ENCODE measurements at regions not wholly inside any gene's neighbourhood (a gene's known extent, or its start where the extent isn't known, plus 50 kb on each side); places are given as distances from the start of the nearest gene placed in this dataset.
A peak's percentile ranks its signal among the peaks of the same experiment; 100 is the strongest.

GRCh38 chr15:26045516-26045915 lies 182.4 kb upstream of the ATP10A start:
- no peaks in the 10 kb centered on the region for H3K79me2 ChIP-seq
- H3K36me3 ChIP-seq (replicated peaks; ENCODE audit: insufficient read depth, low read depth), result no peaks in the 10 kb centered on the region
- DNase-seq (ENCODE audit: low spot score), result no peak
- H3K27ac ChIP-seq, result no peak overlapping the region
- no peak overlapping the region for H3K4me2 ChIP-seq
- no peak overlapping the region for H3K4me3 ChIP-seq
- H4K20me1 ChIP-seq (ENCODE audit: insufficient read depth, poor library complexity, severe bottlenecking), result no peaks in the 10 kb centered on the region
- no peaks in the 10 kb centered on the region for H3K9me2 ChIP-seq (replicated peaks; ENCODE audit: insufficient read depth)
- H3K9me3 ChIP-seq (ENCODE audit: low read depth), result no peaks in the 10 kb centered on the region
- H2AFZ ChIP-seq, result no peak overlapping the region
- no peaks in the 10 kb centered on the region for H3K4me1 ChIP-seq (ENCODE audit: insufficient read depth)
- no peaks in the 10 kb centered on the region for H3K27me3 ChIP-seq
- 94% methylated on average over 2 of the region's 2 CpGs for WGBS (ENCODE audit: low lambda C conversion rate, missing lambda C conversion rate)
- TF ChIP-seq EZH2phosphoT487 (IDR thresholded peaks at IDR 0.05; ENCODE audit: low read depth, severe bottlenecking, unreplicated experiment) (no peak), EZH2 (IDR thresholded peaks at IDR 0.05; ENCODE audit: borderline replicate concordance) (no peak), CTCF (IDR thresholded peaks at IDR 0.05; ENCODE audit: poor library complexity) (no peak)

- Histone ChIP-seq H2AFZ (no peak overlapping the region), H3K9me3 (ENCODE audit: low read depth) (no peaks in the 10 kb centered on the region), H3K27ac (no peak overlapping the region), H3K79me2 (no peaks in the 10 kb centered on the region), H3K4me1 (ENCODE audit: insufficient read depth) (no peaks in the 10 kb centered on the region), H3K36me3 (replicated peaks; ENCODE audit: insufficient read depth, low read depth) (no peaks in the 10 kb centered on the region), H3K9me2 (replicated peaks; ENCODE audit: insufficient read depth) (no peaks in the 10 kb centered on the region), H3K4me3 (no peak overlapping the region), H3K4me2 (no peak overlapping the region), H4K20me1 (ENCODE audit: insufficient read depth, poor library complexity, severe bottlenecking) (no peaks in the 10 kb centered on the region), H3K27me3 (no peaks in the 10 kb centered on the region)
- TF ChIP-seq EZH2phosphoT487 (IDR thresholded peaks at IDR 0.05; ENCODE audit: low read depth, severe bottlenecking, unreplicated experiment) (no peak), EZH2 (IDR thresholded peaks at IDR 0.05; ENCODE audit: borderline replicate concordance) (no peak), CTCF (IDR thresholded peaks at IDR 0.05; ENCODE audit: poor library complexity) (no peak)
- DNase-seq (ENCODE audit: low spot score), result no peak
- 84% methylated on average over 2 of the region's 2 CpGs for WGBS (ENCODE audit: low lambda C conversion rate, missing lambda C conversion rate)
Observed at GRCh38 chr15:26043018-26043417, 179.9 kb upstream of the ATP10A start.

GRCh38 chr15:26038693-26039092 lies 175.6 kb upstream of the ATP10A start:
- TF ChIP-seq CTCF (IDR thresholded peaks at IDR 0.05; ENCODE audit: poor library complexity), result no peak
- no peak for TF ChIP-seq EZH2 (IDR thresholded peaks at IDR 0.05; ENCODE audit: borderline replicate concordance)
- TF ChIP-seq EZH2phosphoT487 (IDR thresholded peaks at IDR 0.05; ENCODE audit: low read depth, severe bottlenecking, unreplicated experiment), result no peak
- Histone ChIP-seq H3K4me3 (no peak overlapping the region), H4K20me1 (ENCODE audit: insufficient read depth, poor library complexity, severe bottlenecking) (no peaks in the 10 kb centered on the region), H3K9me3 (ENCODE audit: low read depth) (no peaks in the 10 kb centered on the region), H3K9me2 (replicated peaks; ENCODE audit: insufficient read depth) (no peaks in the 10 kb centered on the region), H3K27me3 (no peaks in the 10 kb centered on the region), H3K4me2 (no peak overlapping the region), H3K36me3 (replicated peaks; ENCODE audit: insufficient read depth, low read depth) (no peaks in the 10 kb centered on the region), H3K27ac (no peak overlapping the region), H3K79me2 (no peaks in the 10 kb centered on the region), H2AFZ (no peak overlapping the region), H3K4me1 (ENCODE audit: insufficient read depth) (no peaks in the 10 kb centered on the region)
- DNase-seq (ENCODE audit: low spot score), result no peak
- 65% methylated on average over 6 of the region's 6 CpGs for WGBS (ENCODE audit: low lambda C conversion rate, missing lambda C conversion rate)

GRCh38 chr15:26037369-26037768 lies 174.2 kb upstream of the ATP10A start:
- no peaks in the 10 kb centered on the region for H3K4me1 ChIP-seq (ENCODE audit: insufficient read depth)
- no peaks in the 10 kb centered on the region for H3K9me2 ChIP-seq (replicated peaks; ENCODE audit: insufficient read depth)
- 59% methylated on average over 1 of the region's 1 CpG for WGBS (ENCODE audit: low lambda C conversion rate, missing lambda C conversion rate)
- no peak overlapping the region for H3K27ac ChIP-seq
- H3K36me3 ChIP-seq (replicated peaks; ENCODE audit: insufficient read depth, low read depth), result no peaks in the 10 kb centered on the region
- H2AFZ ChIP-seq, result no peak overlapping the region
- no peaks in the 10 kb centered on the region for H3K9me3 ChIP-seq (ENCODE audit: low read depth)
- H4K20me1 ChIP-seq (ENCODE audit: insufficient read depth, poor library complexity, severe bottlenecking), result no peaks in the 10 kb centered on the region
- H3K79me2 ChIP-seq, result no peaks in the 10 kb centered on the region
- H3K27me3 ChIP-seq, result no peaks in the 10 kb centered on the region
- DNase-seq (ENCODE audit: low spot score), result no peak
- TF ChIP-seq CTCF (IDR thresholded peaks at IDR 0.05; ENCODE audit: poor library complexity) (peak; percentile 17), EZH2 (IDR thresholded peaks at IDR 0.05; ENCODE audit: borderline replicate concordance) (no peak)
- no peak overlapping the region for H3K4me2 ChIP-seq
- H3K4me3 ChIP-seq, result no peak overlapping the region

All from hepatocyte (in vitro differentiated cells).